ENCODE measurements at regions not wholly inside any gene's neighbourhood (a gene's known extent, or its start where the extent isn't known, plus 50 kb on each side); places are given as distances from the start of the nearest gene placed in this dataset.

- Histone ChIP-seq H3K9me3 (no peaks in the 10 kb centered on the region), H3K36me3 (peaks cover 0 to 72% (median 8%) of the 10 kb centered on the region in 9 donors), H3K4me1 (no peaks in the 10 kb centered on the region), H3K4me3 (no peak overlapping the region), H3K27me3 (no peaks in the 10 kb centered on the region), H3K27ac (no peak overlapping the region)
- TF ChIP-seq CTCF (IDR thresholded peaks at IDR 0.05) = no peak
- ATAC-seq = no peak
- no peak for DNase-seq
- intact Hi-C loops (cut with DNase I) = no loop called here
- WGBS, 2 donors = 88 to 90% methylated on average over 8 of the region's 8 CpGs
Observed at GRCh38 chr9:97359147-97359546, 51.7 kb downstream of the CCDC180 start.
